Colonic mucosa (tissue), 4 donors: ENCODE measurements at regions not wholly inside any gene's neighbourhood (a gene's known extent, or its start where the extent isn't known, plus 50 kb on each side); places are given as distances from the start of the nearest gene placed in this dataset.

Experiments used
- DNase-seq: peaks from one replicate; pipeline ENCODE4 v3.0.0-alpha.2; 2020
- H3K27ac ChIP-seq: fragments of 200-600 bp; one replicate; pipeline ENCODE4 v1.8.0; 2021
- H3K27me3 ChIP-seq: fragments of 200-600 bp; one replicate; pipeline ENCODE4 v1.8.0; 2021
- H3K36me3 ChIP-seq: fragments of 200-600 bp; one replicate; pipeline ENCODE4 v1.8.0; 2021
- H3K4me1 ChIP-seq: fragments of 200-600 bp; one replicate; pipeline ENCODE4 v1.8.0; 2021; ENCODE audit warnings: mild to moderate bottlenecking
- H3K4me3 ChIP-seq: fragments of 200-600 bp; one replicate; pipeline ENCODE4 v1.8.0; 2021
- H3K9ac ChIP-seq, 2 donors: one replicate each; pipeline ENCODE4 v1.7.0; 2013; ENCODE audit warnings: control low read depth in 2 of 2, low read depth in 2 of 2, low read length in 2 of 2
- H3K9me3 ChIP-seq: fragments of 200-600 bp; one replicate; pipeline ENCODE4 v1.8.0; 2021
- intact Hi-C: fragments of 100-400 bp; cut with DNase I; formaldehyde crosslinking; loops from one replicate; pipeline ENCODE4 v1.14.1; 2022
- TF ChIP-seq, protein P1 (sequence below): fragments of 200-600 bp; IDR thresholded peaks from one replicate; pipeline ENCODE4 v1.8.0; 2022; ENCODE audit warnings: antibody characterized with exemption, mild to moderate bottlenecking
- donor health status: healthy.
- donor health status: DM: no; HTN: no; CAD: no.
- donor health status: DM: no; HTN: no; CAD: no.

DNA sequence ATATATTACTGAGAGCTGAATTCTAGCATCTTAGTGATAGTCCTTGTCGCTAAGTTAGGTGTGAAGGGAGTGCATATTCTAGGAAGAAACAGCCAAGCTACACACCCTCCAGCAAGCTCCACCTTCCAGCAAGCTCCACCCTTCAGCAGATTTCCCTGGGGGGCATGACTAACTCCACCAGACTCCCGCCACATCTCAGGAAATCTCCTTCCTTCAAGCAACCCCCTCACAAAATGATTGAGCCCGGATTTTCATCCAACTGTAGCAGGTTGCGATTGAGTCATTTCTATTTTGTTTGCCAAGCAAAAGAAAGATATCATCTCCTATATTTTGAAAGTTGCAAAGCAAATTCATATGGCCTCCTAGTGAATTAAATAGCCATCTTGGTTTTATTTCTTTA, 162.1 kb upstream of the TMTC4 start:
- Histone ChIP-seq H3K9ac (no peak overlapping the region), H3K36me3 (no peaks in the 10 kb centered on the region), H3K4me1 (no peaks in the 10 kb centered on the region), H3K27ac (no peak overlapping the region), H3K4me3 (no peak overlapping the region), H3K27me3 (no peaks in the 10 kb centered on the region), H3K9me3 (no peaks in the 10 kb centered on the region)
- TF ChIP-seq, protein P1, sequence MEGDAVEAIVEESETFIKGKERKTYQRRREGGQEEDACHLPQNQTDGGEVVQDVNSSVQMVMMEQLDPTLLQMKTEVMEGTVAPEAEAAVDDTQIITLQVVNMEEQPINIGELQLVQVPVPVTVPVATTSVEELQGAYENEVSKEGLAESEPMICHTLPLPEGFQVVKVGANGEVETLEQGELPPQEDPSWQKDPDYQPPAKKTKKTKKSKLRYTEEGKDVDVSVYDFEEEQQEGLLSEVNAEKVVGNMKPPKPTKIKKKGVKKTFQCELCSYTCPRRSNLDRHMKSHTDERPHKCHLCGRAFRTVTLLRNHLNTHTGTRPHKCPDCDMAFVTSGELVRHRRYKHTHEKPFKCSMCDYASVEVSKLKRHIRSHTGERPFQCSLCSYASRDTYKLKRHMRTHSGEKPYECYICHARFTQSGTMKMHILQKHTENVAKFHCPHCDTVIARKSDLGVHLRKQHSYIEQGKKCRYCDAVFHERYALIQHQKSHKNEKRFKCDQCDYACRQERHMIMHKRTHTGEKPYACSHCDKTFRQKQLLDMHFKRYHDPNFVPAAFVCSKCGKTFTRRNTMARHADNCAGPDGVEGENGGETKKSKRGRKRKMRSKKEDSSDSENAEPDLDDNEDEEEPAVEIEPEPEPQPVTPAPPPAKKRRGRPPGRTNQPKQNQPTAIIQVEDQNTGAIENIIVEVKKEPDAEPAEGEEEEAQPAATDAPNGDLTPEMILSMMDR, result no peak
- DNase-seq, result no peak
- intact Hi-C loops, result no loop called here

DNA sequence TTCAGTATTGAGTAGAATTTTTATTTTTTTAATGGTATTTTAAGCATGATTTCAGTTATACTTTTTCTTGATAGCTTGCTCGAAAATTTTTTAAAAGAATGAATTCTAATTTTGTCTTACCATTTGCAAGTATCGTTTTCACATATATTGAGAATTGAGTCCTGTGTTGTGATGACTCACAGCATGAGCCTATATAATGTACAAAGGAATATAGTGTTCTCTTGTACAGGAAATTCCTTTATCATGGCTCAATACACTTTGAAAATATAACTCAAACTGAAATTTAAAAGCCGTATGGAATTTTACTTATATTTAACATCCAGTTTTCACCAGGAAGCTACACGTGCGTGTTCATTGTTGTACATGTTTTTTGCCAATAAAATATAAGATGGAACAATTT, 161.1 kb upstream of the TMTC4 start:
- Histone ChIP-seq H3K4me3 (no peak overlapping the region), H3K9ac (no peak overlapping the region), H3K9me3 (no peaks in the 10 kb centered on the region), H3K36me3 (no peaks in the 10 kb centered on the region), H3K27me3 (no peaks in the 10 kb centered on the region), H3K27ac (no peak overlapping the region), H3K4me1 (no peaks in the 10 kb centered on the region)
- TF ChIP-seq, protein P1, result no peak
- no peak for DNase-seq
- intact Hi-C loops, result no loop called here

DNA sequence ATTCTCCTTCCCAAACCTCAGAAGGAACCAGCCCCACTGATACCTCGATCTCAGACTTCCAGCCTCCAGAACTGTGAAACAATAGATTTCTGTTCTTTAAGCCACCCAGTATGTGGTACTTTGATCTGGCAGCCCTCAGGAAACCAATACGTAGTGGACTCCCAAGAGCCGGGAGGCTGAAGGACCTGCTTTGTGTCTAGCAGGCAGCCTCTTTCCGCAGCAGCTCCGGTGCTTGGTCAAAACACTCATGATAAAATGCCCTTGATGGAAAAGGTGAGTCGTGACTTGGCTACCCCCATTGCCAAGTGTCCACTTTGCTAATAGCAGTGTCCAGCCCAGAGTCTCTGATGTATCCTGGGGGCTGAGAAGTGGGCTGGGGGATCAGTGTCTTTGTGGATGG, 158.8 kb upstream of the TMTC4 start:
- H3K27ac ChIP-seq, result no peak overlapping the region
- H3K4me3 ChIP-seq, result no peak overlapping the region
- TF ChIP-seq, protein P1, result no peak
- no peaks in the 10 kb centered on the region for H3K27me3 ChIP-seq
- H3K9me3 ChIP-seq, result no peaks in the 10 kb centered on the region
- no peaks in the 10 kb centered on the region for H3K4me1 ChIP-seq
- no peak for DNase-seq
- H3K9ac ChIP-seq, result no peak overlapping the region
- intact Hi-C loops, result no loop called here
- no peaks in the 10 kb centered on the region for H3K36me3 ChIP-seq

DNA sequence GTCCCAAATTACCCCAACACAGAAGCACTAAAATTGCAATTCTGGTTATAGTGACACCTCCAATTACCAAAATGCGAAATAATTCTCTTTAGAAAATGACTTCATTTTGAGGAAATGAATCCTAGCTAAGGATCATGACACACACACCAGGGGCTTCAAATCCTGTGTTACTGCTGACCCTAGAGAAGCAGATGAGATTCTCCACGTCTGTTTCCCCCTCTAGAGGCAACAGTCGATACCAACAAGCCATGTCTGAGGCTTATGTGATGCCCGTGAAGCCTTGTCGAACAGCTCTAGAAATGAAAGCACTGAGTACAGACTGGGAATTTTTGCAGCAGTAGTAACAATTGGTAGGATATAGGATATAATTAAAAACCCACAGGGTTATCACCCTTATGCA, 153.6 kb upstream of the TMTC4 start:
- H3K4me1 ChIP-seq, result no peaks in the 10 kb centered on the region
- no peaks in the 10 kb centered on the region for H3K36me3 ChIP-seq
- no peak overlapping the region for H3K9ac ChIP-seq
- no peak for DNase-seq
- no peaks in the 10 kb centered on the region for H3K9me3 ChIP-seq
- TF ChIP-seq, protein P1, result no peak
- intact Hi-C loops, result no loop called here
- H3K27ac ChIP-seq, result no peak overlapping the region
- no peak overlapping the region for H3K4me3 ChIP-seq
- no peaks in the 10 kb centered on the region for H3K27me3 ChIP-seq

DNA sequence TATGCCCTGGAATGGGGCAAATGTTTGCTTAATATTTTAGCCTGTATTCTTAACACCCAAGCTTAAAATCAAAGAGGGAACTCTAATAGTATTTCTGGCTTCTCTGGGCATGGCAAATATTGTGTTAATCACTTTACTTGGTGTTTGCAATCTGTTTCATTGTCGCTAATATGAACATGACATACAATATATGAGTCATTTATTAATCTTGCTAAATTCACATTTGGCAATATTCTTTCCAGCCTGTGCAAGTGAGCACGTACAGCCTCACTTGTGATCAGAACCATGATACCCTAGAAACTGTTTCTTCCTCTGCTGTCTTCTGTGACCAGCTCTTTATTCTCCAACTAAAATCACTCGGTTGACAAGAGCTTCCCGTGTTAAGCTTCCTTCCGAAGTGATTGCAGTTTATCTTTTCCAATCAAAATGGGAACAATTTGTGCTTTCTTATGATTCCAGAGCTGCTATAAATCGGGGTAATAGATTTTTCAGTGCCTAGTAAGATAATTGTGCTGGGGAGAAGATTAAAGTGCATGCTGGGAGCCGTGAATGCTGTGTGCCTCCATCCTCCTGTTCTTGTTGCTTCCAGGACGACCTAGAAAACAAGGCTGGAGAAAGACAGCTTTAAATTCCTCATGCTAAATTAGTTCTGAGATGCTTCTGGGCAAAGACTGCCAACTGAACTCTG, 153.0 kb upstream of the TMTC4 start:
- H3K27ac ChIP-seq, result no peak overlapping the region
- DNase-seq, result no peak
- TF ChIP-seq, protein P1, result no peak
- no peaks in the 10 kb centered on the region for H3K27me3 ChIP-seq
- no peak overlapping the region for H3K4me3 ChIP-seq
- no peaks in the 10 kb centered on the region for H3K36me3 ChIP-seq
- H3K9me3 ChIP-seq, result no peaks in the 10 kb centered on the region
- H3K9ac ChIP-seq, result no peak overlapping the region
- intact Hi-C loops, result no loop called here
- H3K4me1 ChIP-seq, result no peaks in the 10 kb centered on the region
